Astrocyte (in vitro differentiated cells and primary cell): ENCODE measurements at regions not wholly inside any gene's neighbourhood (a gene's known extent, or its start where the extent isn't known, plus 50 kb on each side); places are given as distances from the start of the nearest gene placed in this dataset.

Source experiments
- DNase-seq: peaks from one replicate; pipeline ENCODE4 v3.0.0-alpha.2; 2010; ENCODE audit warnings: low read depth
- FAIRE-seq: peaks from 2 replicates; lab custom pipeline; 2011; peaks lifted over from hg19 to GRCh38; lab: Jason Lieb, UNC
- H2AFZ ChIP-seq: 2 replicates; pipeline ENCODE4 v1.6.0; 2012; ENCODE audit warnings: low read depth, low read length, inconsistent platforms
- H3K27ac ChIP-seq: 2 replicates; pipeline ENCODE4 v1.5.1; 2011; ENCODE audit warnings: low read depth, low read length, inconsistent platforms
- H3K27me3 ChIP-seq: 2 replicates; pipeline ENCODE4 v1.6.0; 2011; ENCODE audit warnings: low read length, inconsistent platforms; ENCODE audit not compliant: insufficient read depth
- H3K36me3 ChIP-seq: 2 replicates; pipeline ENCODE4 v1.5.1; 2011; ENCODE audit warnings: low read length, inconsistent platforms; ENCODE audit not compliant: insufficient read depth
- H3K4me1 ChIP-seq: 2 replicates; pipeline ENCODE4 v1.5.1; 2011; ENCODE audit warnings: low read length, inconsistent platforms; ENCODE audit not compliant: insufficient read depth
- H3K4me2 ChIP-seq: 2 replicates; pipeline ENCODE4 v1.6.0; 2012; ENCODE audit warnings: low read length, inconsistent platforms
- H3K4me3 ChIP-seq: 2 replicates; pipeline ENCODE4 v1.5.1; 2011; ENCODE audit warnings: low read depth, mild to moderate bottlenecking, low read length, inconsistent platforms; ENCODE audit not compliant: insufficient read depth
- H3K79me2 ChIP-seq: 2 replicates; pipeline ENCODE4 v1.6.0; 2012; ENCODE audit warnings: mild to moderate bottlenecking, low read length, inconsistent platforms; ENCODE audit not compliant: insufficient read depth
- H3K9ac ChIP-seq: 2 replicates; pipeline ENCODE4 v1.6.0; 2012; ENCODE audit warnings: mild to moderate bottlenecking, low read length, inconsistent platforms
- H3K9me3 ChIP-seq: 2 replicates; pipeline ENCODE4 v1.5.1; 2012; ENCODE audit warnings: low read depth, mild to moderate bottlenecking, low read length, inconsistent platforms; ENCODE audit not compliant: insufficient read depth
- H4K20me1 ChIP-seq: 2 replicates; pipeline ENCODE4 v1.6.0; 2012; ENCODE audit warnings: low read length, inconsistent platforms; ENCODE audit not compliant: insufficient read depth
- H3K27ac Mint-ChIP-seq: one replicate; pipeline ENCODE4 v1.8.0; 2021; ENCODE audit warnings: mild to moderate bottlenecking, mixed read lengths; ENCODE audit not compliant: unreplicated experiment
- H3K27me3 Mint-ChIP-seq: one replicate; pipeline ENCODE4 v1.8.0; 2021; ENCODE audit warnings: low read depth, mixed read lengths; ENCODE audit not compliant: unreplicated experiment
- H3K36me3 Mint-ChIP-seq: one replicate; pipeline ENCODE4 v1.8.0; 2021; ENCODE audit warnings: low read depth, mixed read lengths; ENCODE audit not compliant: unreplicated experiment
- H3K4me1 Mint-ChIP-seq: one replicate; pipeline ENCODE4 v1.8.0; 2021; ENCODE audit warnings: low read depth, mixed read lengths; ENCODE audit not compliant: unreplicated experiment
- H3K4me3 Mint-ChIP-seq: one replicate; pipeline ENCODE4 v1.8.0; 2021; ENCODE audit warnings: mild to moderate bottlenecking, moderate library complexity, mixed read lengths; ENCODE audit not compliant: unreplicated experiment
- H3K9me3 Mint-ChIP-seq: one replicate; pipeline ENCODE4 v1.8.0; 2021; ENCODE audit warnings: mild to moderate bottlenecking, mixed read lengths; ENCODE audit not compliant: unreplicated experiment
- EZH2 ChIP-seq: IDR thresholded peaks from 2 replicates; pipeline ENCODE4 v1.6.1; 2012; ENCODE audit warnings: mild to moderate bottlenecking, low read length, inconsistent platforms; ENCODE audit not compliant: insufficient read depth
- TF ChIP-seq, protein P1 (sequence below): IDR thresholded peaks from 2 replicates; pipeline ENCODE4 v1.5.1; 2011; ENCODE audit warnings: low read depth, mild to moderate bottlenecking, inconsistent platforms, low read length, moderate library complexity; ENCODE audit not compliant: insufficient read depth

- FAIRE-seq, result no peak
Observed at GRCh38 chr1:98472878-98473277, 188.6 kb upstream of the SNX7 start.

DNA sequence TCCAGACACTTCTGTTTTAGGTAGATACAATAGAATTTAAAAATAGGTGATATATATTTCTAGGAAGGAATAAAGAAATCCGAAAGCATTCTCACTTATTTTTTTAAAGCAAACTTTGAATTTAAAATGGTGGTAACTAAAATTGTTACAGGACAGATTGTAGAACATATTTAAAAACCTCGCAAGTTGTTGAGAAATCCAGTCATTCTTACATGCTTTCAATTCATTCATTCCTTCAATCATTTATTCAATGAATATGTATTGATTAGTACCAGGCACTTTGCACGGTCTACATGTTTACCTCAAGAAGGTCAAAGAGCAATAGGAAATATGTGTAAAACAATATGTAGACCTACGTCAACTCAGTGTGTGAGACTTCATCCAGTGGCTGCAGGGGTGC, 189.9 kb upstream of the SNX7 start:
- TF ChIP-seq, protein P1, sequence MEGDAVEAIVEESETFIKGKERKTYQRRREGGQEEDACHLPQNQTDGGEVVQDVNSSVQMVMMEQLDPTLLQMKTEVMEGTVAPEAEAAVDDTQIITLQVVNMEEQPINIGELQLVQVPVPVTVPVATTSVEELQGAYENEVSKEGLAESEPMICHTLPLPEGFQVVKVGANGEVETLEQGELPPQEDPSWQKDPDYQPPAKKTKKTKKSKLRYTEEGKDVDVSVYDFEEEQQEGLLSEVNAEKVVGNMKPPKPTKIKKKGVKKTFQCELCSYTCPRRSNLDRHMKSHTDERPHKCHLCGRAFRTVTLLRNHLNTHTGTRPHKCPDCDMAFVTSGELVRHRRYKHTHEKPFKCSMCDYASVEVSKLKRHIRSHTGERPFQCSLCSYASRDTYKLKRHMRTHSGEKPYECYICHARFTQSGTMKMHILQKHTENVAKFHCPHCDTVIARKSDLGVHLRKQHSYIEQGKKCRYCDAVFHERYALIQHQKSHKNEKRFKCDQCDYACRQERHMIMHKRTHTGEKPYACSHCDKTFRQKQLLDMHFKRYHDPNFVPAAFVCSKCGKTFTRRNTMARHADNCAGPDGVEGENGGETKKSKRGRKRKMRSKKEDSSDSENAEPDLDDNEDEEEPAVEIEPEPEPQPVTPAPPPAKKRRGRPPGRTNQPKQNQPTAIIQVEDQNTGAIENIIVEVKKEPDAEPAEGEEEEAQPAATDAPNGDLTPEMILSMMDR, result no peak
- no peak for TF ChIP-seq EZH2
- H3K4me3 ChIP-seq, result no peak overlapping the region
- H3K36me3 Mint-ChIP-seq, result no peaks in the 10 kb centered on the region
- peaks cover 5% of the 10 kb centered on the region for H3K4me1 ChIP-seq
- H2AFZ ChIP-seq, result no peak overlapping the region
- no peaks in the 10 kb centered on the region for H4K20me1 ChIP-seq
- H3K9ac ChIP-seq, result no peak overlapping the region
- no peak overlapping the region for H3K4me3 Mint-ChIP-seq
- H3K27me3 ChIP-seq, result no peaks in the 10 kb centered on the region
- H3K36me3 ChIP-seq, result no peaks in the 10 kb centered on the region
- H3K27me3 Mint-ChIP-seq, result no peaks in the 10 kb centered on the region
- H3K4me1 Mint-ChIP-seq, result peaks cover 12% of the 10 kb centered on the region
- DNase-seq, result no peak
- no peak for FAIRE-seq
- H3K79me2 ChIP-seq, result no peaks in the 10 kb centered on the region
- H3K27ac ChIP-seq, result no peak overlapping the region
- H3K9me3 ChIP-seq, result no peaks in the 10 kb centered on the region
- no peak overlapping the region for H3K27ac Mint-ChIP-seq
- no peaks in the 10 kb centered on the region for H3K9me3 Mint-ChIP-seq
- H3K4me2 ChIP-seq, result no peak overlapping the region

More at GRCh38 chr1:98472878-98473277, 188.6 kb upstream of the SNX7 start:
- no peak overlapping the region for H3K4me2 ChIP-seq
- no peak overlapping the region for H2AFZ ChIP-seq
- Mint-ChIP-seq H3K27ac (no peak overlapping the region), H3K27me3 (no peaks in the 10 kb centered on the region), H3K9me3 (no peaks in the 10 kb centered on the region), H3K36me3 (no peaks in the 10 kb centered on the region), H3K4me3 (no peak overlapping the region), H3K4me1 (peaks cover 3% of the 10 kb centered on the region)
- no peak for DNase-seq
- H3K9ac ChIP-seq, result no peak overlapping the region
- no peak for TF ChIP-seq EZH2
- TF ChIP-seq, protein P1, result no peak
- H3K79me2 ChIP-seq, result no peaks in the 10 kb centered on the region
- no peaks in the 10 kb centered on the region for H3K27me3 ChIP-seq
- H4K20me1 ChIP-seq, result no peaks in the 10 kb centered on the region
- H3K4me1 ChIP-seq, result peaks cover under 1% of the 10 kb centered on the region
- no peak overlapping the region for H3K4me3 ChIP-seq
- no peaks in the 10 kb centered on the region for H3K9me3 ChIP-seq
- no peak overlapping the region for H3K27ac ChIP-seq
- H3K36me3 ChIP-seq, result no peaks in the 10 kb centered on the region

GRCh38 chr1:98468111-98468717, 193.3 kb upstream of the SNX7 start:
- no peaks in the 10 kb centered on the region for H3K27me3 ChIP-seq
- H3K79me2 ChIP-seq, result no peaks in the 10 kb centered on the region
- H4K20me1 ChIP-seq, result no peaks in the 10 kb centered on the region
- Mint-ChIP-seq H3K36me3 (no peaks in the 10 kb centered on the region), H3K4me3 (no peak overlapping the region), H3K4me1 (peaks cover 16% of the 10 kb centered on the region), H3K27ac (no peak overlapping the region), H3K27me3 (no peaks in the 10 kb centered on the region), H3K9me3 (no peaks in the 10 kb centered on the region)
- H3K4me2 ChIP-seq, result peak overlapping the region; percentile 29
- no peak overlapping the region for H2AFZ ChIP-seq
- TF ChIP-seq EZH2, result no peak
- TF ChIP-seq, protein P1, result peak; percentile 76
- FAIRE-seq (no peak), DNase-seq (peak; percentile 50)
- no peaks in the 10 kb centered on the region for H3K36me3 ChIP-seq
- no peak overlapping the region for H3K4me3 ChIP-seq
- H3K9ac ChIP-seq, result no peak overlapping the region
- H3K9me3 ChIP-seq, result no peaks in the 10 kb centered on the region
- no peak overlapping the region for H3K27ac ChIP-seq
- peaks cover 5% of the 10 kb centered on the region for H3K4me1 ChIP-seq
